Stromal cell of bone marrow (primary cell): ENCODE measurements at regions not wholly inside any gene's neighbourhood (a gene's known extent, or its start where the extent isn't known, plus 50 kb on each side); places are given as distances from the start of the nearest gene placed in this dataset.
"Not testable (repeated sequence)": the region's sequence is repeated elsewhere in the genome, so short reads cannot be mapped to it uniquely, and the experiment has no call there.

Experiments used
- DNase-seq: peaks from one replicate; pipeline ENCODE4 v3.0.0-alpha.2; 2012; ENCODE audit warnings: low read depth

DNA sequence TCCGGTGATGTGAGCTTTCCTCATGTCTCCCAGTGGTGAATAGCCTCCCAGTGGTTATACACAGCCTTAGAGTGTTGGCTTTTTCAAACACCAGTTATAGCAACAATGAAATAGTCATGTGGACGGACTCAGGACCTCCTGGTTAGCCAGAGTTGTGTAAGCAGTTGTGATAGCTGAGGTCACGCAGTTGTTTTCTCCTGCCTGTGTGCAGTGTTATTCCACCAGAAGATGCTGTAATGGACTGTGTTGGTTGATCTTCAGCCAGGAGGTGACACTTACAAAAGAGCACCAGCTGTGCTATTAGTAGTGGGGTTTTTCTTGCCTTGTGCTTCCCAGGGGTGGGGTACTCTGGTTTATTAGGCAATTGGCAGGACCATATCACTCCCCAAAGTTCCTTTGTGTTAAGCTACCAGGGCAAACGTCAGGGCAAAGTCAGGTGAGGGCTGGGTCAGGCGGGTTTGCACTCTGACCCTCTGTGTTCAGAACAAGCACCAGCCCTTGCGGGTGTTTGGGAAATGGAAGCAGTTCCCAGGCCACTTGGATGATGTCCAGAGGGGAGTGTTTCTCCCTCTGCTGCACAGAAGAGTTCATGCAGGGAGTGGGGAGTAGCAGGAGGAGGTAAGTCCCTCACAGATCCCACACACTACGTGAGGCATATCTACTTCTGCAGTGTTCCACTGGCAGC lies 252.6 kb downstream of the TMEM47 start:
- no peak for DNase-seq

DNA sequence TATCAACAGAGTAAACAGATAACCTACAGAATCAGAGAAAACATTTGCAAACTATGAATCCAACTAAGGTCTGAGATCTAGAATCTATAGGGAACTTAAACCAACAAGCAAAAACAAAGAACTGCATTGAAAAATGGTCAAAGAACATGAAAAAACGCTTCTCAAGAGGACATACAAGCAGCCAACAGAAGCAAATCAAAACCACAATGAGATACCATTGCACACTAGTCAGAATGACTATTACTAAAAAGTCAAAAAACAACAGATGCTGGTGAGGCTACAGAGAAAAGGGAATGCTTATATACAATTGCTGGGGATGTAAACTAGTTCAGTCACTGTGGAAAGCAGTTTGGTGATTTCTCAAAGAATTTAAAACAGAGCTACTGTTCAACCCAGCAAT lies 255.7 kb downstream of the TMEM47 start:
- no peak for DNase-seq

DNA sequence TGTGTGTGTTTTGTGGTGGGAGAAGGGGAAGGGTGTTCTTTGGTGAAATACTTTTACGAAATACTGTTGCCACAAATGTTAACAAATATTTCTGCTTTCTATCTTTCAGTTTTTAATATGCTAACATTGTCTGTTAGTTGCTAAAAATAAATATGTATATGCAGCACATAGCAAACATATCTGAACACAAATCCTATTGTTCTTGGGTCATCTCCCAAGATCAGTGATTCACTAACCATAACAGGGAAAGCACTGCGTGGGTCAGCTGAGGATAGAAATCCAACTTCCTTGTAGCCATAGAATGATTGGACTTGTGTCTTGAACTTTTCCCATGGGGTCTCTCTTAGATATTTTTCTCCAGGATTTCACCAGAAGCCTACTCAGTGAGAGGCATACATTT lies 250.3 kb upstream of the FAM47A start:
- peak; percentile 73 for DNase-seq

DNA sequence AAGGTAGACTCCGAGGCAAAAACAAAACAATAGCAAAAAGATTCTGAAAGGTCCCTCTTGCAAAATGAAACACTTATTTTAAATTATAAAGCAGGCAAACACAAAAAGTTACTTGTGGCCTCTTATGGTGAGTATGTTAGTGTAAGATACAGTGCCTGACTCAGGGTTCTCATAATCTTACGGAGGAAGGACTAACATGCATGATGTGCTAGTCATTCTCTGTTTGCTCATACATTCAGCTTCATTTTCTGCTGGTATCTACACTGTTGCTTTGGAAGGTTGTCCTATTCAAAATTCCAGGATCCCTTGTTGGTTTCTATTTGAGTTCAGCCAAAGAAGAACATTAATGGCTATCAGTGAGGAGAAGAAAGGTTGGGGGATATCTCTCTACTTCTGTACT lies 249.1 kb upstream of the FAM47A start:
- DNase-seq, result peak; percentile 18

DNA sequence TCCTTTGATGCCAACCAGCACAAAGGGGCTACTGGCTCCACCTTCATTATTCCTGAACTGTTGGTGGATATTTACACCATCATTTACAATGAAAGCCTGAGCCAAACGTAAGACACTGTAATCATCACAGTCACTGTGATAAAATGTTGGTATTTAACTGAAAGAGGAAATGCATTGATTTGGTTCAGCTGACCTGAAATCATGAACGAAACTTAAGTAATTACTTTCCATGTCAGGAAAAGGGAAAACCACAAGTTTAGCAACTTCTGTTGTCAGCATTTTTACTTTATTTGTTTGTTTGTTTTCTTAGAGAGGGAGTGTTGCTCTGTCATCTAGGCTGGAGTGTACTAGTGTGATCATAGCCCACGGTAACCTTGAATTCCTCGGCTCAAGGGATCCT lies 247.8 kb upstream of the FAM47A start:
- no peak for DNase-seq

DNA sequence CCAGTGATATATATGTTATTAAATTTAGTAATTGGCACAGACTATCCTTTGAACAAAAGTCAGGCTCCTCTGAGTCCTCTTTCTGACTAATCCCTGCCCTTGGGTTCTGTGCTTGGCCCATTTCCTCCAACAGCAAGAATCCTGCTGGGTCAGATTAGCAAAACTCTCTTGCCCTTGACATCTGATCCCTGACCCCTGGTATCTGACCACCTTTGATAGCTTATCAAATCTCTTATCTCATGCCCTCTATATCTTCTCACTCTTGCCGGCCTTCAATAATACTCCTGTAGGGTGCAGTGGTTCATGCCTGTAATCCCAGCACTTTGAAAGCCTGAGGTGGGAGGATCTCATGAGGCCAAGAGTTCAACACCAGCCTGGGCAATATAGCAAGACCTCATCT lies 245.5 kb upstream of the FAM47A start:
- DNase-seq, result no peak

DNA sequence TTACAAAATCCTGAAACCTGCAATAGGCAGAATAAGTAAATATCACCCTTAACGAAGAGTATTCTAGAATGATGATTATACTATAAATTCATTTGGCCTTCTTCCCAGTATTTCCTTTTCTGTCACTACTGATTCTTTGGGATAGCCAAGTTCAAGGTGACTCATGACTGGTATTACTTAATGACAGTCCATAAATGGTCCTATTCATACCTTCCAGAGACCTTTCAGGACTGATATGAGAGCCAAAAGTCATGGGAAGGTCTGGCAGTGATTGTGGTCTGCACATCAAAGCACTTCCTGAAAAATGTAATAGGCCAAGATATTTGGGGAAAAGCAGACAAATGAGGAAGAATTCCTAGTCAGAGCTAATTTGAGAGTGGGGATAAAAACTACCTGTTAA lies 239.6 kb upstream of the FAM47A start:
- DNase-seq, result no peak

DNA sequence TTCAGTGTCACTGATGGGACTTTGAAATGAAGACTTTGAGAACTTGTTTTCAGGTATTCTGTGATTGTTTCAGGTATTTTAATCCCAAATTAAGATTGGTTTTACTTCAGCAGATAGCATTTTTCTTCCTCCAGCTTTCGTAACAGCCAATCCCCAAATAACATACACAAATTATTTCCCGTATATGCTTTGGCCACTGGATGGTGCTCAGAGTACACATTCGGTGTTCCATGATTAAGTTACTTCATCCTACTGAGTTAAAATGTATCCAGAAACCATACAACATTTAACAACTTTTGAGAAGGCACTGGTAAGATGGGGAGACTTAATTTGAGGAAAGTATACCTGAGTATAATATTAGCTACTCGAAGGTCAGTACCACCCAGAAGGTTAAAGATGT lies 233.4 kb upstream of the FAM47A start:
- DNase-seq, result peak; percentile 22

DNA sequence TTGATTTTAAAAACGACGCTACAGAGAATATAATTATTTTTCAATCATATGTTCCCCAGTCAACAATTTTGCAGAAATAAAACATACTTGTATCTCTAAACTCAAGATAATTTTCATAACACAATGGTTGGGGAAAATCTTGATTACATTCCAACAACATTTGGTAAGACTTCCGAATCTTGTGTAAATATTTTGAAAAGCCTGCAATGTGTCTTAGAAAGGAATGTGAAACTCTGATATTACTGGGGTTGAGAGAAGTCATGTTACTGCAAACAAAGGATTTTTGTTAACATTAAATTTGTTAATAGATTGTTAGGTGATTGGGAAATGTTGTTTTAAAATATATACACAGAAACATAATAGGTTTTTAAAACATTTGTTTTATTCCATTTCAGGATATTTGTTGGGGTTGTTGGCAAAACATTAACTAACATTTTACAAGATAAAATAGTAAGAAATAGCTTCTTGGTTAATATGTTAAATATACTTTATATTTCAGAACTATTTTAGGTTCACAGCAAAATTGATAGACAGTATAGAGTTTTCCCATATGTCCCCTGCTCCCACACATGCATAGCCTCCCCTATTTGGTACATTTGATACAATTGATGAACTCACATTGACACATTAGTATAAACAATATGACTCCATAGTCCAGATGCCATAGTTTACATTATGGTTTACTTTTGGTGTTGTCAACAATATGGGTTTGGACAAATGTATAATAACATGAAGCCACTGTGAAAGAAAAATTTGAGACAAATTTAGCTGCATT lies 218.6 kb upstream of the FAM47A start:
- DNase-seq, result no peak

DNA sequence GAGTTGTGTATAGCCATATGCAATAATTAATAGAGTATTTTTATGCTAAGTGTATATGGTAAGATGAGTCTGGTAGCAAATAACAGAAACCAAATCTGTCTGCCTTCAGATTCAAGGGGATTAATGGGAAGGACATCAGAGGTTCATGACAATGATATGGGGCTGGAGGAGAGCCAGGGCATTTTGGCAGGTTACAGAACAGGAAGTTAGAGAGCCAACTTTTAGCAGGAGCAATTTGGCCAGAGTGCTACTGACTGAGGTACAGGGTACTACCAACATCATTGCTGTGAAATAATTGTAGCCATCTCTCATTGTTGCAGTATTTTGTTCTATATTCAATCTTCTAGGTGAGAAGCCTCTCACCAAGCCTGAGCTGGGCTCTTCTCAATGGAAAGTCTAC lies 210.9 kb upstream of the FAM47A start:
- no peak for DNase-seq

DNA sequence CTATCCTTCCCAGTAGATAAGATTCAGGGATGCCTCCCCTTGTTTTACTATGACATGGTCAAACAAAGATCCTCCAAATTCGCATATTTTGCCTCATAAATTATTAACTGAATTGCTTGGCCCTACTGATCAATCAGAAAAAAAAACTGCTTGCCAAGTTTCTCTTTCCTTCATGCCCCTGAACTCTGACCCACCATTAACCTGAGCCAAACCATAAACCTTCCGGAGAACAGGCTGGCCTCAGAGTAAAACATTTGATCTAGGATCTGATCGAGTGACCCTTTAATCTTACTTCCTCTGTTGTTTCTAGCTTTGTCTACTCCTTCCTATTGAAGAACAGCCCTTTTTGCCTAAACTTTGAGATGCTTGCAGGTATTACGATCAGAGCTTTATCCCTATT lies 209.7 kb upstream of the FAM47A start:
- no peak for DNase-seq

DNA sequence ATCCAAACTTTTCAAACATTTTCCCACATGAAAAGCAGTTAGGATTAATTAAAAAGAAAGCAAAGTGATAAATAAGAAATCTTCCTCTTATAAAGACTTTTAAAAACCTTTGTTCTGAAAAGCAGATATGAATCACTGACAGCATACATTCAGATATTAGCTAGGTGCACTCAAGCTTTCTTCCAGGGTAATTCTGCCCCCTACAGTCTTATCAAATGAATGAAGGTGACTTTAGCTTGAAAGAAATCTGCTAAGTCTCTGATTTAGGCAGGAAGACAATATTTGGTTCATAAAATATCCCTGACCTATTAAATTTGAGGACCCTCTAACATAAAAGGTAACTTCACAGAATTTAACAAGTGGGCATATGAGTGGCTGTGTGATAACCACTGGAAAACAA lies 209.1 kb upstream of the FAM47A start:
- DNase-seq, result no peak

DNA sequence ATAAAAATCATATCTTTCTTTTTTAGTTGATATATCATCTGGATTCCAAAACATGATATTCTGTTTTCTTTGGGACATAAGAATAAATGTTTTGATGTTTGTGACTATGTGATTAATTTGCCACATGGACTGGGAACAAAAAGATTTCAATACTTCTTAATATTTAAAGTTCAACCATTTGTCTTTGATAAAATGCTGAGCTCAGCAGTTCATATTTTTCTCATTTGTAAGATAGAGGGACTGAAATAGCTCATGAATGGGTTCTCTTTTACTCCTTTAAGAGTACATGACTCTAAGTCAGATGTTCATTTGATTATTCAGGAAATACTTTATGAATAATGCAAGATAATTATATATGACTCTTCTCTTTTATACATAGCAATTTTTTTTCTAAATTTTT lies 205.9 kb upstream of the FAM47A start:
- no peak for DNase-seq

DNA sequence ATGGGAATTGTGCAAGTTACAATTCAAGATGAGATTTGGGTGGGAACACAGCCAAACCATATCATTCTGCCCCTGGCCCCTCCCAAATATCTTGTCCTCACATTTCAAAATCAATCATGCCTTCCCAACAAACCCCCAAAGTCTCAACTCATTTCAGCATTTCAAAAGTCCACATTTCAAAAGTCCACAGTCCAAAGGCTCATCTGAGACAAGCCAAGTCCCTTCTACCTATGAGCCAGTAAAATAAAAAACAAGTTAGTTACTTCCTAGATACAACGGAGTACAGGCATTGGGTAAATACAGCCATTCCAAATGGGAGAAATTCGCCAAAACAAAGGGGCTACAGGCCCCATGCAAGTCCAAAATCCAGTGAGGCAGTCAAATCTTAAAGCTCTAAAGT lies 203.3 kb upstream of the FAM47A start:
- not testable (repeated sequence) for DNase-seq

DNA sequence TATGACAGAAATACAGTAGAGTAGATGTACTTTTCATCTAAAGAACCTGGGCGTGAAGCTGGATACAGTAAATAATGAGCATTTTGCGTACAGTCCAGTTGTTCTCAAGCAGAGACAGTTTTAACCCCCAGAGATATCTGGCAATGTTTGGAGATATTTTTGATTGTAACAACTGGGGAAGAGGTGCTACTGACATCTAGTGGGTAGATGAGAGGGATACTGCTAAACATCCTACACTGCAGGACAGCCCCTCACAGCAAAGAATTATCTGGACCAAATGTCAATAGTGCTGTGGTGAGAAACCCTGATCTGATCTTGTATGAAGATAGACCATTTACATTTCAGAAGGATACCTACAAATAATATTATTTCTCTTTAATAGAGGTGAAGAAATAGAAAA lies 200.2 kb upstream of the FAM47A start:
- DNase-seq, result no peak

DNA sequence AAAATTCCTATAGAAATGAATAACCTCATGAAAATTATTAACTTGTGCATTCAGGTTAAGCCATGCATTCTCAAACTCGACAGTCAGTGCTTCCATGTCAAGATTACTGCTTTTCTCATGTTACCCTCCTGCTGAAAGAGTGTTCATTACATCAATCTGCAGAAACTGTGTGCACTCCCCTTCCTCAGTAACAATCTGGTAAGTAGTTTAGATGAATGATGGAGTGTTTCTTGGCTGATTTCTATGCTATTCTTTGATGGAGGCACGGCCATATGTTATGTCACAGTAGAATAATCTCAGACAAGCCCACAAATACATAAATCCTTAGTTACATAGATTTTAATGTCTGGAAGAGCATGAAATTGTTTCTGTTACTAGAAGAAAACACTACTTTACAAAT lies 193.3 kb upstream of the FAM47A start:
- no peak for DNase-seq

DNA sequence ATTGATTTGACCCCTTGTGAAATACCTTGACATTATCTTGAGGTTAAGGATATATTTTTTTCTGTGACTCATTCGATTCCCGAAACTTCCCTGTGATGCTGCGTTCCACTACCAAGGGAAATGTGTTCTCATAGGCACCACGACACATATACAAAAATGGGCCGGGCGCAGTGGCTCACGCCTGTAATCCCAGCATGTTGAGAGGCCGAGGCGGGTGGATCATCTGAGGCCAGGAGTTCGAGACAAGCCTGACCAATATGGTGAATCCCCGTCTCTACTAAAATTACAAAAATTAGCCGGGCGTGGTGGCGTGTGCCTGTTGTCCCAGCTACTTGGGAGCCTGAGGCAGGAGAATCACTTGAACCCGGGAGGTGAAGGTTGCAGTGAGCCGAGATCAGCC lies 188.3 kb upstream of the FAM47A start:
- not testable (repeated sequence) for DNase-seq

DNA sequence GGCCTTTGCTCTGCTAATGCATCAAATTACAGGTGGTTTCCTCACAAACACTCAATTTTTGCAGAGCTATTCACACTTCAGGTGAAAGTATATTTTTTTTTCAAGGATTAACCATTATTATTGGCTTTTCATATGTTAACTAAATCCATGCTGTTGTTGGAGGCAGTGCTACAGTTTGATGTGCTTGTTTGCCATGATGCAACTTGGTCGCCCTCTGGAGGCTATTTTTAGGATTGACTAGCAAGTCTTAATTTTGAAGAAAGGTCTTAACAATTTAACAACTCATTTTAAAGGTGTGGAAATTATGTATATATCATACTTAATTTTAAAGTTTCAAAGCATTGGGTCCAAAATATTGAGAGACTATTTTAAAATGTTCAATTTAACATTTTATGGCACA lies 168.8 kb upstream of the FAM47A start:
- DNase-seq, result peak; percentile 7

DNA sequence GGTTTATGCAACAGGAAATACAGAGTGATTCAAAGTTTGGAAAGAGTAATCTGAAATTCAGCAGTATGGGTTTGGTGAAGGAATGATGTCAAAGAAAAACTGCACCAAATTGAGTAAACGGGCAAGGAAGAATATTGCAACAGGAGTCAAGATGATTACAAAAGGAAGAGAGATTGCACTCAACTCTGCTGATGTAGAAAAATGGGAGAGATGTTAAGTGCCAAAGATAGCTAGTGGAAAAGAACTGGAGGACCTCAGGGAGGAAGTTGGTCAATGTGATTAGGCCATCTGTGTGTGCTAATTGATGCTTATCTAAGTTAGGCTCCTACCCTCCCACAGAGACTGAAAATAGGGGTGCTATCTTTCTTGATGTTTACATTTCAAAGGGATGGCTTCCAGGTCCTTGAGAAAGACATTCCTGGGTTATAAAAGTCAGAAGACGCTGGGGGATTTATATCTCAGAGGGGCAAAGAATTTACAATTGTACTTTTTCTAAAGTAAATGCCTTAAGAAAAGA lies 167.4 kb upstream of the FAM47A start:
- DNase-seq, result no peak

DNA sequence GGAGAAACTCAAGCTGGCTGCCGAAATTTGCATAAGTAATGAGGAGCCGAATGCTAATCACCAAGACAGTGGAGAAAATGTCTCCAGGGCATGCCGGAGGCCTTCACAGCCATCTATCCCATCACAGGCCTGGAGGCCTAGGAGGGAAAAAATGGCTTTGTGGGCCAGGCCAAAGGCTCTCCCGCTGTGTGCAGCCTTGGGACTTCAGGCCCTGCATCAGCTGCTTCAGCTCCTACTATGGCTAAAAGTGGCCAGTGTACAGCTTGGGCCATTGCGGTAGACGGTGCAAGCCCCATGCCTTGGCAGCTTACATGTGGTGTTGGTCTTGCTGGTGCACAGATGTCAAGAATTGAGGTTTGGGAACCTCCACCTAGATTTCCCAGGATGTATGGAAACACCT lies 162.6 kb upstream of the FAM47A start:
- no peak for DNase-seq

DNA sequence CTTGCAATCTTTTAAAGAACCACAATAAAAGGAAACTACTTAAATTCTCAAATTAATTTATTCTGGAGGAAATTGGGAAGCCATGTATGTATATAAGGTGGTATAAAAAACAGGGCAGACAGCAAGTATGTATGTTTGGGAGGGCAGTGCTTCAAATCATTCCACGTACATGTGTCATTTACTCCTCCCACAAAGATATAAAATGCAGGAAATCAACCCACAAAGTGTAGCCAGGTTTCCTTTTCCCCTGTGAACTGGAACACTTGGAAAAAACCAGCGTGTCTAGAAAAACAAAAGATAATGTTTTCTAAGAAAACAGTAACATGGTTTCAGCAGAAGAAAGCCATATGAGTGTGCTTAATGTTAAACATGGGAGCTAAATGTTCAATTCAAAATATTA lies 156.7 kb upstream of the FAM47A start:
- DNase-seq, result no peak

DNA sequence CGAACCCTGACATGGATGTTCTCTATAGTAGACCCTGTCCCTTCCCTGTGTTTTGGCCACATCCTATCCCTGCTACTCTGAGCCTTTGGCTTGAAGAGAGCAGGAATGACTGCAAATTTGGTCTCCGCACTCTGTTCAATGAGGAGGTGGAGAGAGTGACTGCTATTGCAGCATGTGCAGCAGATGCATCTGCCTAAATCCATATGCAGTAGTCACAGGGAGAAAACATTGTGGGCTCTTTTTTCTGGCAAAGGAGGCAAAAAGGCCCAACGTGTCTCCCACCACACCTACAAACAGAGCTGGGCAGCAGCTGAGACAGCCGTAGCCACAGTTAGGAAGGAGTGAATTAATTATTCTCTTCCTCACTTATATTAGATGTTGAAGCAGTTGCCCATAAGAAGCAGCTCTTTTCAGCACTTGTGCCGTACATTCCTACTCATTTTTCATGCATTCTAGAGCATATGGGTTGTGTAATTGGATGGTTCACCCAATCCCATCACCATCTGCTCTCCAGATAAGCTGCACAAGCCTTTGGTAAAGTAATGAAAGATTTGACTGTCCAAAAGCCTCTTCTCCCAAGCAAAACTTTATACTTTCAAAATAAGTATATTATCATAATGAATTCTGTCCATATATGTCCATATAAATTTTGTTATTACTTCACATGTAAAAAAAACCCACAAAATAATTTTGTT lies 147.9 kb upstream of the FAM47A start:
- DNase-seq, result no peak

DNA sequence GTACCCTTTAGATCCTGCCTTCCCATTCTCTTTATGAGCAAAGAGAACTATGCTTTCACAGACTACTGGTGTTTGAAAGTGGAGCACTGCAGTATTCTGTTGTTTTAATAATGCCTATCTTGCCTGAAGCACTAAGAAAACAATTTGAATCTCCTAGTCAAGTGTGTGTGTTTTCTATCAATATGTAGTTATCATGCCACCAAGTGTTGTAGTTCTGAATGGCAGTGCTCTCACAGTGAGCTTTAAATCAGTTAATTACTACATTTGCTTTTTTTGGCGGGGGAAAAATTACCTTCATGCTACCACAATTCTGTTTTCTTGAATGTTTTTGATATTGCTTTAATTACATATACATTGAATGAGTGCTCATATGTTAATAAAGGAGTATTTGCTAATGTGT lies 143.6 kb upstream of the FAM47A start:
- no peak for DNase-seq
